ENCODE measurements at regions not wholly inside any gene's neighbourhood (a gene's known extent, or its start where the extent isn't known, plus 50 kb on each side); places are given as distances from the start of the nearest gene placed in this dataset.

DNA sequence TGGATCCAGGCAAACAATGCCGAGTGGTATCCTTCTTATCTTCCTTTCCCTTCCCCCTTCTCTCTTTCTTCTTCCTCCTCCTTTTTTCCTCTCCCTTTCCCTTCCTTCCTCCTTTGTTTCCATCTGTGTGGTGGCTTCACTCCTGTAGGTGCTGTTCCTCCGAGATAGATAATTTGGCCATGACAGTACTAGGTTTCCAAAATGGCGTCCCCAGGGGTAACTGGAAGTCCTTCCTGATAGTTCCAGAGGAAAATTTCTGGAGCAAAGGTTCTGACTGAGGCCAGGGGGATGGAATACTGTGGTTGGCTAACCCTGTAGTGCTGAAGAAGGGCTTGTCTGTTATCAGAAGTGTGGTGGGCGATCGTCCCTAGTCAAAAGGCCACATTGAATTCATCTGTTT is 52.5 kb upstream of the CCDC6 start:
- ChIA-PET POLR2A (no interaction called here), CTCF (interaction anchor here (1.0 kb wide), 1 partner anchor 12 kb away, joined by 3 read pairs; no protein-coding TSS in a partner anchor)
- peaks cover 12% of the 10 kb centered on the region for H3K4me1 Mint-ChIP-seq
- H3K27me3 Mint-ChIP-seq (ENCODE audit: low read depth), result no peaks in the 10 kb centered on the region
- ATAC-seq (no peak), DNase-seq (ENCODE audit: low spot score) (no peak)
- no peak overlapping the region for H3K4me3 Mint-ChIP-seq
- 0 out of 2 replicates have a peak, but pooled peaks cover 5% of the 10 kb centered on the region for H3K36me3 Mint-ChIP-seq
- TF ChIP-seq IRF2 (CRISPR knock-in tag; IDR thresholded peaks at IDR 0.05; ENCODE audit: borderline replicate concordance, low read depth) (no peak), FOXP1 (CRISPR knock-in tag; IDR thresholded peaks at IDR 0.05; ENCODE audit: borderline replicate concordance) (no peak), ZMAT4 (CRISPR knock-in tag; IDR thresholded peaks at IDR 0.05) (no peak), ZNF219 (CRISPR knock-in tag; IDR thresholded peaks at IDR 0.05; ENCODE audit: borderline replicate concordance) (no peak), HMGA2 (CRISPR knock-in tag; IDR thresholded peaks at IDR 0.05) (no peak), NFE2L1 (CRISPR knock-in tag; IDR thresholded peaks at IDR 0.05) (no peak), SOX15 (CRISPR knock-in tag; IDR thresholded peaks at IDR 0.05) (no peak), PRRX2 (CRISPR knock-in tag; IDR thresholded peaks at IDR 0.05) (no peak), NR1H2 (CRISPR knock-in tag; IDR thresholded peaks at IDR 0.05) (no peak), PRDM15 (CRISPR knock-in tag; IDR thresholded peaks at IDR 0.05) (no peak), E2F4 (CRISPR knock-in tag; IDR thresholded peaks at IDR 0.05; ENCODE audit: borderline replicate concordance, low read depth) (no peak), MXD4 (CRISPR knock-in tag; IDR thresholded peaks at IDR 0.05; ENCODE audit: borderline replicate concordance) (no peak), EMX1 (CRISPR knock-in tag; IDR thresholded peaks at IDR 0.05) (no peak), NFATC4 (CRISPR knock-in tag; IDR thresholded peaks at IDR 0.05) (no peak), RELA (CRISPR knock-in tag; IDR thresholded peaks at IDR 0.05; ENCODE audit: borderline replicate concordance) (no peak), JAZF1 (CRISPR knock-in tag; IDR thresholded peaks at IDR 0.05) (no peak)
- TF ChIP-seq, protein P1, sequence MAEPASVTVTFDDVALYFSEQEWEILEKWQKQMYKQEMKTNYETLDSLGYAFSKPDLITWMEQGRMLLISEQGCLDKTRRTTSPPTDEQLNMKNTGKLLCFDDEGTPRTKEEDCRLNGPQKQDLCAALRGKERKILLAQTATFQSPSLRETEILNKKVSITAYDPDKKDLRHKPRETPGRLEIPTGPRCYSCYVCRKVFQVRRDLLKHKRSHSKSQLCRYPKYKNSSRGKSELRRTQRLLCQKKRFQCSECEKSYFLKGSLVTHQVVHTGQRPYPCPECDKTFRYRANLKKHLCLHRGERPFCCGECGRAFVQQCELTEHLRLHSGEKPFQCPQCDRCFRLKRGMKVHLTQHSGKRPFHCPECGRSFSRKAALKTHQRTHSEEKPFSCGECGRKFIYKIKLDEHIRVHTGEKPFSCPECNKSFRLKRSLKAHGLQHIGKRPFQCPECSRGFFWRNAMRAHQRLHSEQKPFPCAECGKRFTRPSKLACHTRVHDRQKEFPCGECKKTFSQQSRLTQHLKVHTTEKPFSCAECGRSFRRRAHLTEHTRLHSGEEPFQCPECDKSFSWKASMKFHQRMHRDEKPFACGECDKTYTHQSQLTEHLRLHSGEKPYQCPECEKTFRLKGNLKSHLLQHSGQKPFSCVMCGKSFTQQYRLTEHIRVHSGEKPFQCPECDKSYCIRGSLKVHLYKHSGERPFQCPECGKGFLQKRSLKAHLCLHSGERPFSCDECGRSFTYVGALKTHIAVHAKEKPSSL (CRISPR knock-in tag; conservative IDR thresholded peaks at IDR 0.05), result no peak
- TF ChIP-seq, protein P2, sequence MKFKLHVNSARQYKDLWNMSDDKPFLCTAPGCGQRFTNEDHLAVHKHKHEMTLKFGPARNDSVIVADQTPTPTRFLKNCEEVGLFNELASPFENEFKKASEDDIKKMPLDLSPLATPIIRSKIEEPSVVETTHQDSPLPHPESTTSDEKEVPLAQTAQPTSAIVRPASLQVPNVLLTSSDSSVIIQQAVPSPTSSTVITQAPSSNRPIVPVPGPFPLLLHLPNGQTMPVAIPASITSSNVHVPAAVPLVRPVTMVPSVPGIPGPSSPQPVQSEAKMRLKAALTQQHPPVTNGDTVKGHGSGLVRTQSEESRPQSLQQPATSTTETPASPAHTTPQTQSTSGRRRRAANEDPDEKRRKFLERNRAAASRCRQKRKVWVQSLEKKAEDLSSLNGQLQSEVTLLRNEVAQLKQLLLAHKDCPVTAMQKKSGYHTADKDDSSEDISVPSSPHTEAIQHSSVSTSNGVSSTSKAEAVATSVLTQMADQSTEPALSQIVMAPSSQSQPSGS (CRISPR knock-in tag; IDR thresholded peaks at IDR 0.05; ENCODE audit: borderline replicate concordance, low read depth), result no peak
- no peak overlapping the region for H3K27ac Mint-ChIP-seq
- peaks cover 14% of the 10 kb centered on the region for H3K9me3 Mint-ChIP-seq

- H3K4me1 Mint-ChIP-seq, result peaks cover 12% of the 10 kb centered on the region
- CTCF ChIA-PET, result no interaction called here
- peaks cover 17% of the 10 kb centered on the region for H3K9me3 Mint-ChIP-seq
- H3K27me3 Mint-ChIP-seq (ENCODE audit: low read depth), result no peaks in the 10 kb centered on the region
- POLR2A ChIA-PET, result no interaction called here
- H3K27ac Mint-ChIP-seq, result no peak overlapping the region
- H3K4me3 Mint-ChIP-seq, result no peak overlapping the region
- DNase-seq (ENCODE audit: low spot score) (no peak), ATAC-seq (no peak)
- H3K36me3 Mint-ChIP-seq, result 0 out of 2 replicates have a peak, but pooled peaks cover 5% of the 10 kb centered on the region
- TF ChIP-seq AFF4 (CRISPR knock-in tag; IDR thresholded peaks at IDR 0.05; ENCODE audit: borderline replicate concordance) (no peak), E2F4 (CRISPR knock-in tag; IDR thresholded peaks at IDR 0.05; ENCODE audit: borderline replicate concordance, low read depth) (no peak)
Measured at GRCh38 chr10:59957975-59958374, 51.6 kb upstream of the CCDC6 start.

All from WTC11 (cell line).